ENCODE measurements at regions not wholly inside any gene's neighbourhood (a gene's known extent, or its start where the extent isn't known, plus 50 kb on each side); places are given as distances from the start of the nearest gene placed in this dataset.

- no peak overlapping the region for H2AK5ac ChIP-seq (ENCODE audit: low read depth, low read length)
- no peaks in the 10 kb centered on the region for H4K20me1 ChIP-seq (replicated peaks in 1 of 2; ENCODE audit: control insufficient read depth in 1 of 2, insufficient read depth in 2 of 2, low read length in 2 of 2)
- H2BK20ac ChIP-seq (ENCODE audit: low read length) = no peak overlapping the region
- no peak overlapping the region for H3K4me3 ChIP-seq (ENCODE audit: extremely low read depth in 1 of 4, insufficient read depth in 2 of 4, low read depth in 3 of 4, low read length in 4 of 4)
- H3K4ac ChIP-seq (replicated peaks; ENCODE audit: insufficient read length, low read depth, low read length) = no peak overlapping the region
- no peaks in the 10 kb centered on the region for H3K27me3 ChIP-seq (replicated peaks in 1 of 4; ENCODE audit: control insufficient read depth in 3 of 4, extremely low read depth in 1 of 4, insufficient read depth in 3 of 4, low read length in 3 of 4)
- no peaks in the 10 kb centered on the region for H3K4me1 ChIP-seq (replicated peaks in 1 of 4; ENCODE audit: control insufficient read depth in 3 of 4, insufficient read depth in 4 of 4, low read length in 3 of 4)
- no peaks in the 10 kb centered on the region for H3K23me2 ChIP-seq (ENCODE audit: low read depth, low read length)
- H3K23ac ChIP-seq (ENCODE audit: insufficient read length) = no peak overlapping the region
- no peak overlapping the region for H2BK5ac ChIP-seq (ENCODE audit: low read depth, low read length)
- H3K36me3 ChIP-seq (ENCODE audit: control insufficient read depth in 2 of 4, insufficient read depth in 4 of 4, low read length in 3 of 4) = no peaks in the 10 kb centered on the region
- H4K5ac ChIP-seq (ENCODE audit: insufficient read length, low read depth, low read length) = no peak overlapping the region
- no peaks in the 10 kb centered on the region for H3K79me2 ChIP-seq (ENCODE audit: control insufficient read depth in 1 of 2, insufficient read depth in 2 of 2, low read length in 2 of 2)
- no peak overlapping the region for H4K8ac ChIP-seq (ENCODE audit: extremely low read depth, insufficient read depth, low read length)
- H3K56ac ChIP-seq (replicated peaks; ENCODE audit: insufficient read length, low read depth, low read length) = no peak overlapping the region
- H3K9me3 ChIP-seq (ENCODE audit: insufficient read depth in 2 of 2, low read depth in 1 of 2, low read length in 1 of 2) = no peaks in the 10 kb centered on the region
- no peak for TF ChIP-seq SAP30 (IDR thresholded peaks at IDR 0.05; ENCODE audit: insufficient read depth, insufficient replicate concordance, low read length)
- TF ChIP-seq HDAC2 (IDR thresholded peaks at IDR 0.05; ENCODE audit: borderline replicate concordance in 1 of 2, low read depth in 2 of 2, low read length in 2 of 2) = no peak
- TF ChIP-seq SP1 (IDR thresholded peaks at IDR 0.05; ENCODE audit: low read depth, low read length) = no peak
- no peak for TF ChIP-seq TAF1 (IDR thresholded peaks at IDR 0.05; ENCODE audit: low read depth, low read length)
- TF ChIP-seq TAF7 (optimal IDR thresholded peaks at IDR 0.05; ENCODE audit: borderline replicate concordance, low read depth, low read length) = no peak
- no peak for TF ChIP-seq ATF3 (IDR thresholded peaks at IDR 0.05; ENCODE audit: insufficient read depth, low read depth, low read length)
- TF ChIP-seq MAX (IDR thresholded peaks at IDR 0.05) = no peak
- no peaks in the 10 kb centered on the region for H3K79me1 ChIP-seq (ENCODE audit: low read depth, low read length)
- DNase-seq (ENCODE audit: low read depth in 1 of 2, low spot score in 2 of 2) (no peak), FAIRE-seq (no peak)
- H3K18ac ChIP-seq (ENCODE audit: extremely low read depth, low read length) = no peak overlapping the region
- no peak overlapping the region for H2AFZ ChIP-seq (ENCODE audit: low read length)
- H4K91ac ChIP-seq (replicated peaks; ENCODE audit: insufficient read length, low read length) = no peak overlapping the region
- 84 to 100% methylated on average over 1 to 5 of the region's 5 CpGs for WGBS, 2 experiments (ENCODE audit: extremely low coverage in 1 of 2, insufficient coverage in 1 of 2, insufficient read length in 1 of 2, insufficient replicate concordance in 2 of 2, low coverage in 1 of 2, low lambda C conversion rate in 2 of 2, missing lambda C conversion rate in 1 of 2)
- no peak overlapping the region for H2BK120ac ChIP-seq (replicated peaks; ENCODE audit: low read depth, low read length)
- H2BK15ac ChIP-seq (ENCODE audit: low read length) = no peak overlapping the region
- no peak overlapping the region for H3K27ac ChIP-seq (ENCODE audit: low read depth, low read length)
- H3K14ac ChIP-seq (ENCODE audit: insufficient read length) = no peak overlapping the region
- H2BK12ac ChIP-seq (ENCODE audit: low read depth, low read length) = no peak overlapping the region
- CTCF ChIA-PET (ENCODE audit: partially characterized antibody) = interaction anchor here (0.8 to 1.9 kb wide), 5 partner anchors 10 to 271 kb away, joined by 3 to 5 read pairs (median 3); no protein-coding TSS in a partner anchor
- H3K4me2 ChIP-seq (ENCODE audit: insufficient read depth in 1 of 2, low read depth in 2 of 2, low read length in 2 of 2) = no peak overlapping the region
- no peak overlapping the region for H3K9ac ChIP-seq (replicated peaks in 1 of 4; ENCODE audit: extremely low read depth in 1 of 4, low read depth in 3 of 4, low read length in 3 of 4)
- POLR2A ChIA-PET (ENCODE audit: partially characterized antibody) = no interaction called here
Measured at GRCh38 chr9:14498824-14499223, 184.9 kb upstream of the NFIB start.
